ENCODE measurements at regions not wholly inside any gene's neighbourhood (a gene's known extent, or its start where the extent isn't known, plus 50 kb on each side); places are given as distances from the start of the nearest gene placed in this dataset.

- no peak for TF ChIP-seq CTCF (IDR thresholded peaks at IDR 0.05)
- no peak for TF ChIP-seq POLR2A (IDR thresholded peaks at IDR 0.05)
These were observed 68.4 kb upstream of the RTN4 start for GRCh38 chr2:55118643-55119083.

Data from lower leg skin (tissue), 3 donors.